ENCODE measurements at regions not wholly inside any gene's neighbourhood (a gene's known extent, or its start where the extent isn't known, plus 50 kb on each side); places are given as distances from the start of the nearest gene placed in this dataset.

DNA sequence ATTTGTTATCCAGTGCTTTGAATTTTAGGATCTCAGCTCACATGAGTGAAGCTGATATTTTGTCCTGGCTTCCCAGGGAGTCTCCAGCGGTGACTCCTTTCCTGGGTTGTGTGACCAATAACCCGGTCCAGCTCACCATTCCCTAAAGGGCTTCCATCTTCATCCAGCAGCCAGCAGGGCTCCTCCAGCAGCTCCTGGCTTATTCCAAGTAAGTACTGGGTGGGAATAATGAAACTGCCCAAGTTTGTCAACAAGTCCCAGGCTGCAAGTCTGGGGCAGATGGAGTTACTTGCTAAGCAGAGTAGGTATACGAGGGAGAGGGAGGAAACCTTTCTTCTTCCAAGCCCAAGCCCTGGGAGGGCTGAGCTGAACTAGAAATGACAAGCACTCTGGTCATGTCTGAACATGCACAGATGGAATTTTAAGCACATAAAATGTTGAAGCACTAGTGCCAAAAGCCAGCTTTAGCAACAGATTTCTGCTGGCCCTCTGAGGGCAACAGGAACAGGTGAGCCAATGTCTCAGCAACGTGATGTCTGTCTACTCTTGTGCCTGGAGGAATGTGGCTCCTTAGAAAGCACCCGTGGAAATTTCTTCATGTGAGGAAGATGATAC is 153.7 kb upstream of the DAPK1 start:
- H3K4me3 ChIP-seq (replicated peaks; ENCODE audit: insufficient read depth, low read length): no peak overlapping the region
- H3K27ac ChIP-seq (replicated peaks): no peak overlapping the region
- DNase-seq (ENCODE audit: low read depth in 1 of 2, low spot score in 1 of 2): no peak
- no peaks in the 10 kb centered on the region for H3K27me3 ChIP-seq (ENCODE audit: insufficient read depth, poor library complexity, severe bottlenecking)
- TF ChIP-seq SPI1 (IDR thresholded peaks at IDR 0.05; ENCODE audit: borderline replicate concordance, low read depth): no peak
- TF ChIP-seq, protein P1, sequence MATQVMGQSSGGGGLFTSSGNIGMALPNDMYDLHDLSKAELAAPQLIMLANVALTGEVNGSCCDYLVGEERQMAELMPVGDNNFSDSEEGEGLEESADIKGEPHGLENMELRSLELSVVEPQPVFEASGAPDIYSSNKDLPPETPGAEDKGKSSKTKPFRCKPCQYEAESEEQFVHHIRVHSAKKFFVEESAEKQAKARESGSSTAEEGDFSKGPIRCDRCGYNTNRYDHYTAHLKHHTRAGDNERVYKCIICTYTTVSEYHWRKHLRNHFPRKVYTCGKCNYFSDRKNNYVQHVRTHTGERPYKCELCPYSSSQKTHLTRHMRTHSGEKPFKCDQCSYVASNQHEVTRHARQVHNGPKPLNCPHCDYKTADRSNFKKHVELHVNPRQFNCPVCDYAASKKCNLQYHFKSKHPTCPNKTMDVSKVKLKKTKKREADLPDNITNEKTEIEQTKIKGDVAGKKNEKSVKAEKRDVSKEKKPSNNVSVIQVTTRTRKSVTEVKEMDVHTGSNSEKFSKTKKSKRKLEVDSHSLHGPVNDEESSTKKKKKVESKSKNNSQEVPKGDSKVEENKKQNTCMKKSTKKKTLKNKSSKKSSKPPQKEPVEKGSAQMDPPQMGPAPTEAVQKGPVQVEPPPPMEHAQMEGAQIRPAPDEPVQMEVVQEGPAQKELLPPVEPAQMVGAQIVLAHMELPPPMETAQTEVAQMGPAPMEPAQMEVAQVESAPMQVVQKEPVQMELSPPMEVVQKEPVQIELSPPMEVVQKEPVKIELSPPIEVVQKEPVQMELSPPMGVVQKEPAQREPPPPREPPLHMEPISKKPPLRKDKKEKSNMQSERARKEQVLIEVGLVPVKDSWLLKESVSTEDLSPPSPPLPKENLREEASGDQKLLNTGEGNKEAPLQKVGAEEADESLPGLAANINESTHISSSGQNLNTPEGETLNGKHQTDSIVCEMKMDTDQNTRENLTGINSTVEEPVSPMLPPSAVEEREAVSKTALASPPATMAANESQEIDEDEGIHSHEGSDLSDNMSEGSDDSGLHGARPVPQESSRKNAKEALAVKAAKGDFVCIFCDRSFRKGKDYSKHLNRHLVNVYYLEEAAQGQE (IDR thresholded peaks at IDR 0.05; ENCODE audit: insufficient replicate concordance, low read depth): no peak
- TF ChIP-seq POLR2AphosphoS5 (IDR thresholded peaks at IDR 0.05; ENCODE audit: low read depth): no peak
- TF ChIP-seq, protein P2, sequence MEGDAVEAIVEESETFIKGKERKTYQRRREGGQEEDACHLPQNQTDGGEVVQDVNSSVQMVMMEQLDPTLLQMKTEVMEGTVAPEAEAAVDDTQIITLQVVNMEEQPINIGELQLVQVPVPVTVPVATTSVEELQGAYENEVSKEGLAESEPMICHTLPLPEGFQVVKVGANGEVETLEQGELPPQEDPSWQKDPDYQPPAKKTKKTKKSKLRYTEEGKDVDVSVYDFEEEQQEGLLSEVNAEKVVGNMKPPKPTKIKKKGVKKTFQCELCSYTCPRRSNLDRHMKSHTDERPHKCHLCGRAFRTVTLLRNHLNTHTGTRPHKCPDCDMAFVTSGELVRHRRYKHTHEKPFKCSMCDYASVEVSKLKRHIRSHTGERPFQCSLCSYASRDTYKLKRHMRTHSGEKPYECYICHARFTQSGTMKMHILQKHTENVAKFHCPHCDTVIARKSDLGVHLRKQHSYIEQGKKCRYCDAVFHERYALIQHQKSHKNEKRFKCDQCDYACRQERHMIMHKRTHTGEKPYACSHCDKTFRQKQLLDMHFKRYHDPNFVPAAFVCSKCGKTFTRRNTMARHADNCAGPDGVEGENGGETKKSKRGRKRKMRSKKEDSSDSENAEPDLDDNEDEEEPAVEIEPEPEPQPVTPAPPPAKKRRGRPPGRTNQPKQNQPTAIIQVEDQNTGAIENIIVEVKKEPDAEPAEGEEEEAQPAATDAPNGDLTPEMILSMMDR (IDR thresholded peaks at IDR 0.05; ENCODE audit: insufficient read depth, low read length): no peak
- no peak for TF ChIP-seq GABPA (IDR thresholded peaks at IDR 0.05; ENCODE audit: low read depth)

DNA sequence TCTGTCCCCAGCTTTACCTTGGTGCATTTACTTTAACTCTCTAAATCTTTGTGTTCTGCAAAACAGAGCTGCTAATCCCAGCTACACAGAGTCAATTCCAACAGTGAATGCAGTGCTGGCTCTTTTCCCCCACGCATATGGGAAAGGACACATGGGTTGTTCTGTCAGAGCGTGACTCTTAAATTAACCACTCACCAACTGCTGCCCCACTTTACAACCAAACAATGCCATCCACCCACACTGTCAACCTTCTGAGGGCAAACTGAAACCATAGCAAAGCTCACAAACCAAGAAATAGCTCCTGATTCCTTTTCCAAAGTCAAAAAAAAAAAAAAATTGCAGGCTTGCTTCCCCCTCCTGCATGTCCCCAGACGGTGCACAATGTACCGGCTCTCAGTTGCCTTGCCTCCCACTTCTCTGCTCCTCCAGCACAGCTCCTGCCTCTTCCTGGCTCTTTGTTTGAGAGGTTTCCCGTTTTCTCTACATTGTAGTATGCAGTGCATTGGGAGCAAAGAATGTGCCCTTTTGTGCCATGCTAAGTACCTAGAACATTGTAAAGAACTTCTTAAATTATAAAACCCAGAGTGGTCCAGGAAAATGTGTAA is 151.5 kb upstream of the DAPK1 start:
- DNase-seq (ENCODE audit: low read depth in 1 of 2, low spot score in 1 of 2): no peak
- Histone ChIP-seq H3K27ac (replicated peaks) (no peak overlapping the region), H3K27me3 (ENCODE audit: insufficient read depth, poor library complexity, severe bottlenecking) (no peaks in the 10 kb centered on the region), H3K4me3 (replicated peaks; ENCODE audit: insufficient read depth, low read length) (no peak overlapping the region)
- TF ChIP-seq, protein P2 (IDR thresholded peaks at IDR 0.05; ENCODE audit: insufficient read depth, low read length): no peak
- TF ChIP-seq GABPA (IDR thresholded peaks at IDR 0.05; ENCODE audit: low read depth): no peak
- TF ChIP-seq POLR2AphosphoS5 (IDR thresholded peaks at IDR 0.05; ENCODE audit: low read depth): no peak
- TF ChIP-seq, protein P1 (IDR thresholded peaks at IDR 0.05; ENCODE audit: insufficient replicate concordance, low read depth): no peak
- TF ChIP-seq SPI1 (IDR thresholded peaks at IDR 0.05; ENCODE audit: borderline replicate concordance, low read depth): no peak

DNA sequence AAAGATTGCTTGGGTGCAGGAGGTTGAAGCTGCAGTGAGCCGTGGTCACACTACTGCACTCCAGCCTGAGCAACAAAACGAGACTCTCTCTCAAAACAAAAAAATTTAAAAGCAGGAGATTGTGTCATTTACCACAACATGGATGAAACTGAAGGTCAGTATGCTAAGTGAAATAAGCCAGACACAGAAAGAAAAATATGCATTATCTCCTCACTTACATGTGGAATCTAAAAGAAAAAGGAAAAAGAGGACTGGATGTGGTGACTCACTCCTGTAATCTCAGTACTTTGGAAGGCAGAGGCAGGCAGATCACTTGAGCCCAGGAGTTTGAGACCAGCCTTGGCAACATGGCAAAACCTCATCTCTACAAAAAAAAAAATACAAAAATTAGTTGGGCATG is 146.8 kb upstream of the DAPK1 start:
- DNase-seq (ENCODE audit: low read depth in 1 of 2, low spot score in 1 of 2): no peak
- Histone ChIP-seq H3K27ac (replicated peaks) (no peak overlapping the region), H3K4me3 (replicated peaks; ENCODE audit: insufficient read depth, low read length) (no peak overlapping the region), H3K27me3 (ENCODE audit: insufficient read depth, poor library complexity, severe bottlenecking) (no peaks in the 10 kb centered on the region)
- TF ChIP-seq, protein P1 (IDR thresholded peaks at IDR 0.05; ENCODE audit: insufficient replicate concordance, low read depth): no peak
- TF ChIP-seq, protein P2 (IDR thresholded peaks at IDR 0.05; ENCODE audit: insufficient read depth, low read length): no peak
- TF ChIP-seq POLR2AphosphoS5 (IDR thresholded peaks at IDR 0.05; ENCODE audit: low read depth): no peak
- no peak for TF ChIP-seq SPI1 (IDR thresholded peaks at IDR 0.05; ENCODE audit: borderline replicate concordance, low read depth)
- TF ChIP-seq GABPA (IDR thresholded peaks at IDR 0.05; ENCODE audit: low read depth): no peak
